HG03521 (cell line): ENCODE measurements at regions not wholly inside any gene's neighbourhood (a gene's known extent, or its start where the extent isn't known, plus 50 kb on each side); places are given as distances from the start of the nearest gene placed in this dataset.

ENCODE experiments used
- ATAC-seq: cut with Tn5 transposase; IDR thresholded peaks from one replicate; pipeline ENCODE4 v1.9.1; 2021; ENCODE audit warnings: mild to moderate bottlenecking, moderate library complexity; ENCODE audit not compliant: unreplicated experiment

- ATAC-seq: no peak
These were observed 185.5 kb upstream of the CYRIA start for GRCh38 chr2:16851126-16851525.

GRCh38 chr2:16840496-16841172, 175.0 kb upstream of the CYRIA start:
- ATAC-seq: no peak

GRCh38 chr2:16832910-16833309, 167.3 kb upstream of the CYRIA start:
- no peak for ATAC-seq

GRCh38 chr2:16828828-16829160, 163.2 kb upstream of the CYRIA start:
- no peak for ATAC-seq

GRCh38 chr2:16828044-16828827, 162.6 kb upstream of the CYRIA start:
- no peak for ATAC-seq

GRCh38 chr2:16824472-16824871, 158.8 kb upstream of the CYRIA start:
- ATAC-seq: no peak

GRCh38 chr2:16821692-16822091, 156.1 kb upstream of the CYRIA start:
- no peak for ATAC-seq

GRCh38 chr2:16818203-16818556, 152.5 kb upstream of the CYRIA start:
- ATAC-seq: no peak

- ATAC-seq: no peak
These were observed 151.9 kb upstream of the CYRIA start for GRCh38 chr2:16817305-16818202.

- no peak for ATAC-seq
These were observed 150.9 kb upstream of the CYRIA start for GRCh38 chr2:16816522-16816921.

GRCh38 chr2:16816016-16816415, 150.4 kb upstream of the CYRIA start:
- no peak for ATAC-seq

GRCh38 chr2:16813593-16813992, 148.0 kb upstream of the CYRIA start:
- no peak for ATAC-seq

- ATAC-seq: no peak
These were observed 132.8 kb upstream of the CYRIA start for GRCh38 chr2:16798472-16798871.

- no peak for ATAC-seq
These were observed 125.9 kb upstream of the CYRIA start for GRCh38 chr2:16791496-16791895.

- no peak for ATAC-seq
These were observed 119.5 kb upstream of the CYRIA start for GRCh38 chr2:16785149-16785548.

- ATAC-seq: no peak
These were observed 119.0 kb upstream of the CYRIA start for GRCh38 chr2:16784652-16785051.

GRCh38 chr2:16777123-16777870, 111.7 kb upstream of the CYRIA start:
- no peak for ATAC-seq

- no peak for ATAC-seq
These were observed 110.2 kb upstream of the CYRIA start for GRCh38 chr2:16775899-16776231.

- no peak for ATAC-seq
These were observed 109.6 kb upstream of the CYRIA start for GRCh38 chr2:16774980-16775898.

GRCh38 chr2:16774091-16774490, 108.5 kb upstream of the CYRIA start:
- no peak for ATAC-seq
